Stimulated activated memory B cell treated with anti-CD40 and anti-IgM and Interleukin-4, amounts not matched to agents 10 μg/mL and 1 μg/mL and 100 μg/mL, for 72 hours (primary cell): ENCODE measurements at regions not wholly inside any gene's neighbourhood (a gene's known extent, or its start where the extent isn't known, plus 50 kb on each side); places are given as distances from the start of the nearest gene placed in this dataset.
"Not testable (repeated sequence)": the region's sequence is repeated elsewhere in the genome, so short reads cannot be mapped to it uniquely, and the experiment has no call there.

ENCODE experiments used
- ATAC-seq: fragments of 150-1000 bp; cut with Tn5 transposase; 2 replicates; pipeline ENCODE4 v1.10.0; 2021
- H3K27ac Mint-ChIP-seq: one replicate; pipeline ENCODE4 v1.8.0; 2022; ENCODE audit warnings: mild to moderate bottlenecking, mixed read lengths
- H3K27me3 Mint-ChIP-seq: one replicate; pipeline ENCODE4 v1.8.0; 2022; ENCODE audit warnings: mixed read lengths
- H3K36me3 Mint-ChIP-seq: one replicate; pipeline ENCODE4 v1.8.0; 2022; ENCODE audit warnings: mixed read lengths
- H3K4me1 Mint-ChIP-seq: one replicate; pipeline ENCODE4 v1.8.0; 2022; ENCODE audit warnings: mixed read lengths
- H3K4me3 Mint-ChIP-seq: one replicate; pipeline ENCODE4 v1.8.0; 2022; ENCODE audit warnings: mild to moderate bottlenecking, moderate library complexity, mixed read lengths
- H3K9me3 Mint-ChIP-seq: one replicate; pipeline ENCODE4 v1.8.0; 2022; ENCODE audit warnings: mixed read lengths

GRCh38 chr3:18562364-18563154 lies 137.4 kb upstream of the SATB1 start:
- no peaks in the 10 kb centered on the region for H3K9me3 Mint-ChIP-seq
- peaks cover 10% of the 10 kb centered on the region for H3K4me1 Mint-ChIP-seq
- no peaks in the 10 kb centered on the region for H3K36me3 Mint-ChIP-seq
- ATAC-seq = no peak
- H3K4me3 Mint-ChIP-seq = no peak overlapping the region
- no peaks in the 10 kb centered on the region for H3K27me3 Mint-ChIP-seq
- no peak overlapping the region for H3K27ac Mint-ChIP-seq

- ATAC-seq = no peak
- Mint-ChIP-seq H3K27ac (peak overlapping the region; percentile 65), H3K27me3 (no peaks in the 10 kb centered on the region), H3K4me1 (peaks cover 16% of the 10 kb centered on the region), H3K4me3 (no peak overlapping the region), H3K36me3 (no peaks in the 10 kb centered on the region), H3K9me3 (no peaks in the 10 kb centered on the region)
Measured at GRCh38 chr3:18559331-18559842, 134.2 kb upstream of the SATB1 start.

- H3K4me1 Mint-ChIP-seq = peaks cover 16% of the 10 kb centered on the region
- H3K27ac Mint-ChIP-seq = no peak overlapping the region
- no peak overlapping the region for H3K4me3 Mint-ChIP-seq
- H3K27me3 Mint-ChIP-seq = no peaks in the 10 kb centered on the region
- H3K36me3 Mint-ChIP-seq = no peaks in the 10 kb centered on the region
- no peaks in the 10 kb centered on the region for H3K9me3 Mint-ChIP-seq
- no peak for ATAC-seq
Measured at GRCh38 chr3:18558507-18558906, 133.4 kb upstream of the SATB1 start.

GRCh38 chr3:18557216-18557615 lies 132.1 kb upstream of the SATB1 start:
- ATAC-seq = no peak
- Mint-ChIP-seq H3K27me3 (no peaks in the 10 kb centered on the region), H3K36me3 (no peaks in the 10 kb centered on the region), H3K4me3 (no peak overlapping the region), H3K9me3 (no peaks in the 10 kb centered on the region), H3K27ac (no peak overlapping the region), H3K4me1 (peaks cover 16% of the 10 kb centered on the region)

- peak; percentile 92 for ATAC-seq
- Mint-ChIP-seq H3K4me1 (peaks cover 16% of the 10 kb centered on the region), H3K27ac (peak overlapping the region; percentile 69)
Measured at GRCh38 chr3:18556503-18557135, 131.5 kb upstream of the SATB1 start.

GRCh38 chr3:18556001-18556408 lies 130.9 kb upstream of the SATB1 start:
- ATAC-seq = peak; percentile 52
- H3K4me1 Mint-ChIP-seq = peaks cover 16% of the 10 kb centered on the region
- peak overlapping the region; percentile 69 for H3K27ac Mint-ChIP-seq
- no peaks in the 10 kb centered on the region for H3K9me3 Mint-ChIP-seq
- no peak overlapping the region for H3K4me3 Mint-ChIP-seq
- no peaks in the 10 kb centered on the region for H3K27me3 Mint-ChIP-seq
- no peaks in the 10 kb centered on the region for H3K36me3 Mint-ChIP-seq

More at GRCh38 chr3:18556503-18557135, 131.5 kb upstream of the SATB1 start:
- Mint-ChIP-seq H3K27me3 (no peaks in the 10 kb centered on the region), H3K9me3 (no peaks in the 10 kb centered on the region), H3K4me3 (no peak overlapping the region), H3K36me3 (no peaks in the 10 kb centered on the region)

GRCh38 chr3:18552579-18553105 lies 127.5 kb upstream of the SATB1 start:
- H3K27ac Mint-ChIP-seq, H3K4me3 Mint-ChIP-seq, H3K9me3 Mint-ChIP-seq, H3K4me1 Mint-ChIP-seq, H3K27me3 Mint-ChIP-seq, ATAC-seq, H3K36me3 Mint-ChIP-seq: not testable (repeated sequence)

GRCh38 chr3:18546632-18547031 lies 121.5 kb upstream of the SATB1 start:
- Mint-ChIP-seq H3K4me1 (no peaks in the 10 kb centered on the region), H3K27me3 (peaks cover 1% of the 10 kb centered on the region), H3K27ac (no peak overlapping the region), H3K36me3 (no peaks in the 10 kb centered on the region), H3K9me3 (peaks cover 3% of the 10 kb centered on the region), H3K4me3 (no peak overlapping the region)
- ATAC-seq = no peak

- Mint-ChIP-seq H3K4me1 (no peaks in the 10 kb centered on the region), H3K36me3 (no peaks in the 10 kb centered on the region), H3K9me3 (peaks cover 3% of the 10 kb centered on the region), H3K4me3 (no peak overlapping the region), H3K27me3 (peaks cover 11% of the 10 kb centered on the region), H3K27ac (no peak overlapping the region)
- no peak for ATAC-seq
Measured at GRCh38 chr3:18544146-18544545, 119.0 kb upstream of the SATB1 start.

- Mint-ChIP-seq H3K9me3 (no peaks in the 10 kb centered on the region), H3K27me3 (peaks cover 11% of the 10 kb centered on the region), H3K36me3 (no peaks in the 10 kb centered on the region), H3K27ac (no peak overlapping the region), H3K4me1 (no peaks in the 10 kb centered on the region), H3K4me3 (no peak overlapping the region)
- peak; percentile 36 for ATAC-seq
Measured at GRCh38 chr3:18538463-18539230, 113.5 kb upstream of the SATB1 start.

GRCh38 chr3:18533039-18533438 lies 107.9 kb upstream of the SATB1 start:
- Mint-ChIP-seq H3K27me3 (no peaks in the 10 kb centered on the region), H3K27ac (no peak overlapping the region), H3K4me3 (no peak overlapping the region), H3K4me1 (peaks cover 32% of the 10 kb centered on the region), H3K9me3 (peaks cover 6% of the 10 kb centered on the region), H3K36me3 (no peaks in the 10 kb centered on the region)
- ATAC-seq = no peak

GRCh38 chr3:18531662-18532061 lies 106.5 kb upstream of the SATB1 start:
- H3K27me3 Mint-ChIP-seq = no peaks in the 10 kb centered on the region
- peaks cover 6% of the 10 kb centered on the region for H3K9me3 Mint-ChIP-seq
- no peak overlapping the region for H3K4me3 Mint-ChIP-seq
- no peaks in the 10 kb centered on the region for H3K36me3 Mint-ChIP-seq
- H3K4me1 Mint-ChIP-seq = peaks cover 38% of the 10 kb centered on the region
- peak; percentile 97 for ATAC-seq
- no peak overlapping the region for H3K27ac Mint-ChIP-seq

- peaks cover 16% of the 10 kb centered on the region for H3K9me3 Mint-ChIP-seq
- no peak overlapping the region for H3K27ac Mint-ChIP-seq
- peaks cover 6% of the 10 kb centered on the region for H3K36me3 Mint-ChIP-seq
- H3K27me3 Mint-ChIP-seq = no peaks in the 10 kb centered on the region
- ATAC-seq = no peak
- H3K4me1 Mint-ChIP-seq = peaks cover 38% of the 10 kb centered on the region
- no peak overlapping the region for H3K4me3 Mint-ChIP-seq
Measured at GRCh38 chr3:18529631-18530030, 104.5 kb upstream of the SATB1 start.

GRCh38 chr3:18527691-18528090 lies 102.6 kb upstream of the SATB1 start:
- Mint-ChIP-seq H3K27ac (no peak overlapping the region), H3K27me3 (no peaks in the 10 kb centered on the region), H3K36me3 (peaks cover 9% of the 10 kb centered on the region), H3K9me3 (peaks cover 17% of the 10 kb centered on the region), H3K4me1 (peaks cover 32% of the 10 kb centered on the region), H3K4me3 (no peak overlapping the region)
- ATAC-seq = no peak

- Mint-ChIP-seq H3K36me3 (peaks cover 9% of the 10 kb centered on the region), H3K9me3 (peaks cover 15% of the 10 kb centered on the region), H3K27ac (no peak overlapping the region), H3K4me1 (peaks cover 29% of the 10 kb centered on the region), H3K27me3 (no peaks in the 10 kb centered on the region), H3K4me3 (no peak overlapping the region)
- no peak for ATAC-seq
Measured at GRCh38 chr3:18526667-18527066, 101.5 kb upstream of the SATB1 start.
